Testis (tissue), 2 donors: ENCODE measurements at regions not wholly inside any gene's neighbourhood (a gene's known extent, or its start where the extent isn't known, plus 50 kb on each side); places are given as distances from the start of the nearest gene placed in this dataset.

Experiments used
- POLR2A ChIP-seq: fragments of 450-650 bp; IDR thresholded peaks from one replicate; pipeline ENCODE4 v1.6.1; 2017; ENCODE audit warnings: antibody characterized with exemption, mild to moderate bottlenecking, moderate library complexity
- TF ChIP-seq, protein P1 (sequence below), 3 experiments: fragments of 450-650 bp in 2 of 3; fragments of 200-600 bp in 1 of 3; sonication (generic) in 1 of 3; IDR thresholded peaks; one replicate each; pipeline ENCODE4 v1.5.1; 2016 to 2019; ENCODE audit warnings: antibody characterized with exemption in 3 of 3, mild to moderate bottlenecking in 2 of 3, moderate library complexity in 1 of 3

DNA sequence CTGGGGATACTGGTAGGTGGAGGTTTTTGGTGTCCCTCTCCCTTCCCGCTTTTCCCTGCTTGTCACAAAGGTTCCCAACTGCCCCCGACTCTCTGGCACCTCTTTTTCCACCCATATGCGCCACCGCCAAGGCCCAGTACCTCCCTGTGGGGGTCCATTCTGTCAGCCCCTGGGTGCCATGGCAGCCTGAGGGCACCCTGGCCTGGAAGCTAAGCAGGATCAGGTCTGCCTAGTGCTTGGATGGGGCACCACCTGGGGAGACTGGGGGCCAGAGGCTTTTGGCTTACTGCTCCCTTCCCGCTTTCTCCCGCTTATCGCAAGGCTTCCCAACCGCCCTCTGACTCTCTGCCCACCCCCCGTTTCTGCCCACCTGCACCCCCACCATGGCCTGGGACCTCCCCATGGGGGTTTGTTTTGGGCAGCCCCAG lies 2286.4 kb downstream of the TP53TG3F start:
- TF ChIP-seq, protein P1, sequence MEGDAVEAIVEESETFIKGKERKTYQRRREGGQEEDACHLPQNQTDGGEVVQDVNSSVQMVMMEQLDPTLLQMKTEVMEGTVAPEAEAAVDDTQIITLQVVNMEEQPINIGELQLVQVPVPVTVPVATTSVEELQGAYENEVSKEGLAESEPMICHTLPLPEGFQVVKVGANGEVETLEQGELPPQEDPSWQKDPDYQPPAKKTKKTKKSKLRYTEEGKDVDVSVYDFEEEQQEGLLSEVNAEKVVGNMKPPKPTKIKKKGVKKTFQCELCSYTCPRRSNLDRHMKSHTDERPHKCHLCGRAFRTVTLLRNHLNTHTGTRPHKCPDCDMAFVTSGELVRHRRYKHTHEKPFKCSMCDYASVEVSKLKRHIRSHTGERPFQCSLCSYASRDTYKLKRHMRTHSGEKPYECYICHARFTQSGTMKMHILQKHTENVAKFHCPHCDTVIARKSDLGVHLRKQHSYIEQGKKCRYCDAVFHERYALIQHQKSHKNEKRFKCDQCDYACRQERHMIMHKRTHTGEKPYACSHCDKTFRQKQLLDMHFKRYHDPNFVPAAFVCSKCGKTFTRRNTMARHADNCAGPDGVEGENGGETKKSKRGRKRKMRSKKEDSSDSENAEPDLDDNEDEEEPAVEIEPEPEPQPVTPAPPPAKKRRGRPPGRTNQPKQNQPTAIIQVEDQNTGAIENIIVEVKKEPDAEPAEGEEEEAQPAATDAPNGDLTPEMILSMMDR (IDR thresholded peaks at IDR 0.05) = no peak
- no peak for TF ChIP-seq POLR2A
